AG09309 (cell line): ENCODE measurements at regions not wholly inside any gene's neighbourhood (a gene's known extent, or its start where the extent isn't known, plus 50 kb on each side); places are given as distances from the start of the nearest gene placed in this dataset.

ENCODE experiments used
- DNase-seq: peaks from one replicate; pipeline ENCODE4 v3.0.0-alpha.2; 2010; ENCODE audit warnings: low read depth
- H3K4me3 ChIP-seq: 2 replicates; pipeline ENCODE4 v1.5.1; 2011; ENCODE audit warnings: mild to moderate bottlenecking, low read depth, low read length, moderate library complexity; ENCODE audit not compliant: control insufficient read depth
- TF ChIP-seq, protein P1 (sequence below): IDR thresholded peaks from 2 replicates; pipeline ENCODE4 v1.5.1; 2011; ENCODE audit warnings: mild to moderate bottlenecking, low read depth, low read length, inconsistent platforms; ENCODE audit not compliant: insufficient read depth, control insufficient read depth; ENCODE audit errors: missing control alignments

DNA sequence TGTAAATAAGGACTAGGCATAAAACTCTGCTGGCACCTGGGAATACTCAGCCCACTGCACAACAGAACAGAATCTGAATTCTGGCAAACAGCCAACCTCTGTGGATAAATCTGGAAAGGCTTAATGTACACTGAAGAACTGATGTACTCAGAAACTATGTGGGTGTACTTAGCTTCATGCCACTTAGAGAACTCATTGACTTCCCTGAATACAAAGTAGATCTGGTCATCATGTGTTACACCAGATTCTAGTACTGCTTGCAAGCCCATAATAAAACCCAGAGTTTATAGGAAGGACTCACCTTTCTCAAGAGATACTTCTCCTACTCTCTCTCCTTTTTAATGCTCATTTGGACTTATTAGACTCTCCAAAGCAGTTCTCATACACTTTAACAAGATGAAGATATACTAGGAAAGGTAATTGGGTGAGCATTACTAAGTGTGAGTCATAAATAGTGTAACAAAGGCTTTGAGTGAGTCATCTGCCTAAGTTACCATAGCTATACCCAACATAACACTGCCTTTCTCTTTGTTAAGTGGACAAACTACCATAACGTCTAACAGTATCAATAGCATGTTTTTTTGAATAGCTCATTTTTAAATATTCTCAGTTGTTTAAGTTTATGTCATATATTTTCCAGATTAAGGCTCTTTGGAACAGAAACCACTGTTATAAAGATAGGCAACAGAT, 309.1 kb downstream of the MDFIC start:
- TF ChIP-seq, protein P1, sequence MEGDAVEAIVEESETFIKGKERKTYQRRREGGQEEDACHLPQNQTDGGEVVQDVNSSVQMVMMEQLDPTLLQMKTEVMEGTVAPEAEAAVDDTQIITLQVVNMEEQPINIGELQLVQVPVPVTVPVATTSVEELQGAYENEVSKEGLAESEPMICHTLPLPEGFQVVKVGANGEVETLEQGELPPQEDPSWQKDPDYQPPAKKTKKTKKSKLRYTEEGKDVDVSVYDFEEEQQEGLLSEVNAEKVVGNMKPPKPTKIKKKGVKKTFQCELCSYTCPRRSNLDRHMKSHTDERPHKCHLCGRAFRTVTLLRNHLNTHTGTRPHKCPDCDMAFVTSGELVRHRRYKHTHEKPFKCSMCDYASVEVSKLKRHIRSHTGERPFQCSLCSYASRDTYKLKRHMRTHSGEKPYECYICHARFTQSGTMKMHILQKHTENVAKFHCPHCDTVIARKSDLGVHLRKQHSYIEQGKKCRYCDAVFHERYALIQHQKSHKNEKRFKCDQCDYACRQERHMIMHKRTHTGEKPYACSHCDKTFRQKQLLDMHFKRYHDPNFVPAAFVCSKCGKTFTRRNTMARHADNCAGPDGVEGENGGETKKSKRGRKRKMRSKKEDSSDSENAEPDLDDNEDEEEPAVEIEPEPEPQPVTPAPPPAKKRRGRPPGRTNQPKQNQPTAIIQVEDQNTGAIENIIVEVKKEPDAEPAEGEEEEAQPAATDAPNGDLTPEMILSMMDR = no peak
- no peak overlapping the region for H3K4me3 ChIP-seq
- DNase-seq = peak; percentile 86

DNA sequence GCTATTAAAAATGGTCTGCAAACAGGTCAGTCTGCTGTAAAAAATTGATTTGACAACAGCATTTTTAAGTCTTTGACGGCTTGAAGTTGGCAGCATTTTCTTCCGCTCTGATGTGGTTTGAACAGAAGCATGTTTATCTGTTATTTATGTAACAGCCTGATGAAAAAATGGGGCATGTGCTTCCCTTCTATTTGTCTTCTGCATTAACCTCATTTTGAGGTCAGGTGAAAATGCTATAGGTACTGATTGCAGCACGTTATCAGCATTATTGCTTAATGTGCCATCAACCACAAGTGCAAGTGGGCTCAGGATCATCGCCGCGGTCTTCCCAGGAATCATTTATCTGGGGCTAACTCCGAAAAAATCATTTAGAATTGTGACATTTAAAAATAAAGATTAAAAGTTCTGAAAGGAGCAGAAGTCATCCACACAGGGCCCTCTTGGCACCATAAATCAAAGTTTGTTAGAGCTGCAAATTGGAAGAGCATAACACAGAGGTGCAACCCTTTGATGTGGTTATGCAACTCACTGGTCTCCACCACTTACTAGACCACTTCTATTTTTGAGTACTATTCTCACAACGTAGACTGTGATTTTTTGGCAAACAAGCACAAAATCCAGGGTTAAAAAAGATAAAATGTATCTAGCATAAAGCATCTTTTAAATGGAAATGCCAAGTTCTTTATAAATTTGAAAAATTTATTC, 307.7 kb downstream of the MDFIC start:
- TF ChIP-seq, protein P1 = no peak
- no peak for DNase-seq
- no peak overlapping the region for H3K4me3 ChIP-seq

DNA sequence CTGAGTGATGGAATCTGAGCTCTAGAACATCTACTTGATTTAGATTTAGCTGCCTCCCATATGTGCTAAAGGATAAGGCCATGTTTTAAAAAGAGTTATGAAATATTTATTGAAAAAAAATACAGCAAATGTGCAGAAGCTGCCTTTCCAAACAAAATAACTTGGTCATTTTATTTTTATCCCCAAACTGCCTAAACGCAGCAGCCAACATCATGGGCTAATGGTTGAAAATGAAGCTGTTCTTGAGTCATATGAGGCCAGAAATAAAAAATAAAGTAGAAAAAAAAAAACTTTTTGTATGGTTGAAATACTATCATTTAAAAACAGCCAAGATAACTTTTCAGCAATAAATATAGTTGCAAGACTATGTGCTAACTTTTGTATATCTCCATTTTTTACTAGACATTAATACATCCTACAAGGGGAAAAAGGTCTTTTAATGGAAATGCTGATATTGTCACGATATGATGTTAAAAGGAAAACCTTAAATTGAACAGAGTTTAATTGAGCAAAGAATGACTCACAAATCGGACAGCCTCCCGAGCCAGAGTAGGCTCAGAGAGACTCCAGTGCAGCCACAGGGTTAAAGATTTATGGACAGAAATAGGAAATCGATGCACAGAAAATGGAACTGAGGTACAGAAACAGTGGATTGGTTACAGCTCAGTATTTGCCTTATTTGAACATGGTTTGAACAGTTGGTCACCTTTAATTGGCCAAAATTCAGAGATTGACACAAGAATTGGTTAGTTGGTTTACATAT, 305.8 kb downstream of the MDFIC start:
- no peak overlapping the region for H3K4me3 ChIP-seq
- no peak for DNase-seq
- TF ChIP-seq, protein P1 = no peak

DNA sequence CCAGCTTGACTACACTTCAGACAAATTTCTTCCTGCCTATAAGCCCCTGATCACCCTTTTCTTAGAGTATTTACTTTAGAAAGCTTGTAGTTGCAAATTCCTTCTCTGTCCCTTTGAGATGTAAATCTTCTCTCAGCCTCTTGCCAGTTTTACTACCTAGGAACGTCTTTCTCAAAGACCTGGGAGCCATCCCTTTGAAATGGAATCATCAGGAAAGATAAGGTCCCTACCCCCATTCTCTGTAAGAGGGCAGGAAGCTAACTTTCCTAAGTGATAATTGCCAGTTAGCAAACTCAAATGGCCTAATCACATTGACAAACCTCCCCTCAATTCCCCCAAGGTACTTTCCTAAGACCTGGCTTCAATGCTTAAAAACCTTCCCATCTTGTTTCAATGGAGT, 304.5 kb downstream of the MDFIC start:
- TF ChIP-seq, protein P1 = no peak
- no peak overlapping the region for H3K4me3 ChIP-seq
- DNase-seq = no peak

DNA sequence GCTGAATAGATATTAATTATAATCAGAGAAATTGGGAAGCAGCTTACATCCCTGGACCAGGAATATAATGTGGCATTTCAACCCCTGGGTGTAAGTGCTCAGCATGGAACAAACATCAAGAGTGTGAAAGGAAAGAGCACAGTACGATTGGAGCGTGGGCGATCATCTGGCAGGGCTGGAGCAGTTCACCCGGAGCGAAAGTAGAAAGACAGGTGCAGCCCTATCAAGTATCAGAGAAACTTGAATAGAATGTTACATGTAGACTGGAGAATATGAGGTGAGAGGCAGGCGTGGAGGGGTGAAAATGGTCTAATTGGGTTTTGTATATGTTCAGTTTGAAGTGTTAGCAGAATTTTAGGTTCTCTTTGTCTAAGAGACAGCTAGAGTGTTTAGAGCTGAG, 303.0 kb downstream of the MDFIC start:
- no peak overlapping the region for H3K4me3 ChIP-seq
- TF ChIP-seq, protein P1 = no peak
- DNase-seq = no peak

DNA sequence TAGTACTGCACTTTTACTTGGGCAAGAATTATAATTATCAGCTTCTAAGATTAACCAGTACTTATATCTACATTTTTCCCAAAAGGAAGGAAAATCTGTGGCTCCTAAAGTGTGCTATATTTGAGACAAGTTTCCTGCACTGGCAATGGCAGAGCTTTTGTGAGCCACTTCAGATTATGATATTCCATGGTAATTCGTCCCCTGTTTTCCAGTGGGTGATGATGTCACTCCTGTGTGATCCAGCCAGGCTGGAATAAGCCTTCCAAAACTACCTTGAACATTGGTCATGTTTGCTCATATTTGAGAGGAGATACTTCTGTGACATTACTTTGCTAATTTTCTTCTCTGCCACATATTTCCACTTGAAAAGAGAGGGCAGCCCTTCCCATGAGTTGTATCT, 302.1 kb downstream of the MDFIC start:
- no peak for DNase-seq
- H3K4me3 ChIP-seq = no peak overlapping the region
- TF ChIP-seq, protein P1 = no peak
